Breast epithelium (tissue), 4 donors: ENCODE measurements at regions not wholly inside any gene's neighbourhood (a gene's known extent, or its start where the extent isn't known, plus 50 kb on each side); places are given as distances from the start of the nearest gene placed in this dataset.

ENCODE experiments used
- DNase-seq, 2 donors: peaks; one replicate each; pipeline ENCODE4 v3.0.0-alpha.2; 2019; ENCODE audit warnings: low spot score in 2 of 2
- H3K27ac ChIP-seq, 2 donors: fragments of 200-600 bp; sonication (generic) in 1 of 2; one replicate each; pipeline ENCODE4 v1.5.1; 2016 to 2019; ENCODE audit warnings: mild to moderate bottlenecking in 1 of 2
- H3K27me3 ChIP-seq, 2 donors: fragments of 200-600 bp; sonication (generic) in 1 of 2; one replicate each; pipeline versions ENCODE4 v1.5.1 to v1.6.0; 2017 to 2019; ENCODE audit warnings: control low read depth in 1 of 2, mild to moderate bottlenecking in 1 of 2
- H3K36me3 ChIP-seq: fragments of 200-600 bp; one replicate; pipeline ENCODE4 v1.5.1; 2019
- H3K4me1 ChIP-seq, 2 donors: fragments of 200-600 bp; sonication (generic); one replicate each; pipeline ENCODE4 v1.5.1; 2016 to 2019; ENCODE audit warnings: control low read depth in 1 of 2
- H3K4me3 ChIP-seq, 3 donors: fragments of 200-600 bp; sonication (generic); 1 replicate in 2 of 3; 2 replicates in 1 of 3; pipeline ENCODE4 v1.5.1; 2016 to 2019; ENCODE audit warnings: mild to moderate bottlenecking in 3 of 3, moderate library complexity in 2 of 3
- H3K9me3 ChIP-seq, 2 donors: fragments of 200-600 bp; sonication (generic) in 1 of 2; one replicate each; pipeline ENCODE4 v1.5.1; 2016 to 2019; ENCODE audit warnings: control low read depth in 1 of 2
- POLR2A ChIP-seq: fragments of 450-650 bp; IDR thresholded peaks from one replicate; pipeline ENCODE4 v1.6.1; 2016; ENCODE audit warnings: antibody characterized with exemption, mild to moderate bottlenecking, moderate library complexity
- POLR2AphosphoS5 ChIP-seq, 3 donors: sonication (generic); formaldehyde crosslinking; IDR thresholded peaks; one replicate each; pipeline ENCODE4 v1.6.1; 2017; ENCODE audit warnings: antibody characterized with exemption in 3 of 3
- intact Hi-C: fragments of 100-400 bp; cut with DNase I; formaldehyde crosslinking; loops from one replicate; pipeline ENCODE4 v1.15.1; 2023; ENCODE audit warnings: low total_unique reads
- TF ChIP-seq, protein P1 (sequence below), 3 donors: fragments of 450-650 bp; IDR thresholded peaks; one replicate each; pipeline ENCODE4 v1.5.1; 2016 to 2017; ENCODE audit warnings: antibody characterized with exemption in 3 of 3, mild to moderate bottlenecking in 3 of 3, moderate library complexity in 3 of 3

GRCh38 chr2:12415536-12415935, 301.2 kb upstream of the TRIB2 start:
- no peak overlapping the region for H3K4me3 ChIP-seq
- H3K9me3 ChIP-seq = no peaks in the 10 kb centered on the region
- TF ChIP-seq POLR2A = no peak
- TF ChIP-seq, protein P1, sequence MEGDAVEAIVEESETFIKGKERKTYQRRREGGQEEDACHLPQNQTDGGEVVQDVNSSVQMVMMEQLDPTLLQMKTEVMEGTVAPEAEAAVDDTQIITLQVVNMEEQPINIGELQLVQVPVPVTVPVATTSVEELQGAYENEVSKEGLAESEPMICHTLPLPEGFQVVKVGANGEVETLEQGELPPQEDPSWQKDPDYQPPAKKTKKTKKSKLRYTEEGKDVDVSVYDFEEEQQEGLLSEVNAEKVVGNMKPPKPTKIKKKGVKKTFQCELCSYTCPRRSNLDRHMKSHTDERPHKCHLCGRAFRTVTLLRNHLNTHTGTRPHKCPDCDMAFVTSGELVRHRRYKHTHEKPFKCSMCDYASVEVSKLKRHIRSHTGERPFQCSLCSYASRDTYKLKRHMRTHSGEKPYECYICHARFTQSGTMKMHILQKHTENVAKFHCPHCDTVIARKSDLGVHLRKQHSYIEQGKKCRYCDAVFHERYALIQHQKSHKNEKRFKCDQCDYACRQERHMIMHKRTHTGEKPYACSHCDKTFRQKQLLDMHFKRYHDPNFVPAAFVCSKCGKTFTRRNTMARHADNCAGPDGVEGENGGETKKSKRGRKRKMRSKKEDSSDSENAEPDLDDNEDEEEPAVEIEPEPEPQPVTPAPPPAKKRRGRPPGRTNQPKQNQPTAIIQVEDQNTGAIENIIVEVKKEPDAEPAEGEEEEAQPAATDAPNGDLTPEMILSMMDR (IDR thresholded peaks at IDR 0.05) = no peak
- TF ChIP-seq POLR2AphosphoS5 (IDR thresholded peaks at IDR 0.05) = no peak
- H3K36me3 ChIP-seq = no peaks in the 10 kb centered on the region
- no peak overlapping the region for H3K27ac ChIP-seq
- intact Hi-C loops = no loop called here
- no peaks in the 10 kb centered on the region for H3K4me1 ChIP-seq
- H3K27me3 ChIP-seq = no peaks in the 10 kb centered on the region
- no peak for DNase-seq

DNA sequence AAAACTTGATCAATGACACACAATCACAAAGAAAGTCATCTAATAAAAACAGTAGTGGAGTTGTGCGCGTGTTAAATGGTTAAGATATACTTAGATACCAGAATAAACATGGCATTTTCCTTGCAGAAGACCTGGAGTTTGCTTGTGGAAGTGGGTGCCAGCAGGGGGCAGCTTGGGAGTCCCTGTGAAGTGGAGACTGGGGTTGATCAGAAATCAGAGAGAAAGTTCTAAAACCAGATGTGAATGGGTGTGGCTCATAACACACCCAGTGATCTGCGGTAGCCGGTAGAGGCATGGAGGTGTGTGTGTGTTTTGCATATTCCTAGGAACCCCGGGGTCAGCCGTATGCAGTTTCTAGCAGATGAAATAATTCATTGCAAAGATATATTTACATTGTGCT, 300.1 kb upstream of the TRIB2 start:
- Histone ChIP-seq H3K4me1 (no peaks in the 10 kb centered on the region), H3K27ac (no peak overlapping the region), H3K4me3 (no peak overlapping the region), H3K27me3 (no peaks in the 10 kb centered on the region), H3K36me3 (no peaks in the 10 kb centered on the region), H3K9me3 (no peaks in the 10 kb centered on the region)
- intact Hi-C loops = no loop called here
- no peak for TF ChIP-seq POLR2AphosphoS5 (IDR thresholded peaks at IDR 0.05)
- TF ChIP-seq POLR2A = no peak
- TF ChIP-seq, protein P1 (IDR thresholded peaks at IDR 0.05) = peak in 1 of 3 donors; percentile 24
- no peak for DNase-seq

GRCh38 chr2:12417786-12418185, 298.9 kb upstream of the TRIB2 start:
- TF ChIP-seq POLR2A = no peak
- TF ChIP-seq, protein P1 (IDR thresholded peaks at IDR 0.05) = no peak
- no peak for TF ChIP-seq POLR2AphosphoS5 (IDR thresholded peaks at IDR 0.05)
- no peak for DNase-seq
- Histone ChIP-seq H3K4me3 (no peak overlapping the region), H3K36me3 (no peaks in the 10 kb centered on the region), H3K27me3 (no peaks in the 10 kb centered on the region), H3K4me1 (no peaks in the 10 kb centered on the region), H3K9me3 (no peaks in the 10 kb centered on the region), H3K27ac (no peak overlapping the region)
- intact Hi-C loops = no loop called here

DNA sequence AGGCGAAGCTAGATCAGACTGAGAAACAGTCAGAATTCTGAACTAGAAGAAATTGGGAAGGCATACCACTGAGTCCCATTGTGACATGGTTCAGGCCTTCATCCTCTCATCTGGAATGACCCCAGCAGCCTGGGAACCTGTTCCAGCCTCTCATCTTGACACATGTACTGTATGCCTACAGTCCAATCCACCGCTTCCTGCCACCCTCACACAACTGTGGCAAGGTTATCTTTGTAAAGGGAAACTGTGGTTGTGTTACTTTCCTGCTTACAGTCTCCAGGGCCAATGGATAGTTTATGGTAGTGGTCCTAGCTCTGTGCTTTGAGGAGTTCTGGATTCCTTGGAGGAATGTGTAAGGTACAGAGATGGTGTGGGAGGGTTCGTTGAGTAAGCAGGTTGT, 296.9 kb upstream of the TRIB2 start:
- Histone ChIP-seq H3K4me3 (no peak overlapping the region), H3K27me3 (no peaks in the 10 kb centered on the region), H3K27ac (no peak overlapping the region), H3K9me3 (no peaks in the 10 kb centered on the region), H3K4me1 (no peaks in the 10 kb centered on the region), H3K36me3 (no peaks in the 10 kb centered on the region)
- intact Hi-C loops = no loop called here
- DNase-seq = no peak
- TF ChIP-seq, protein P1 (IDR thresholded peaks at IDR 0.05) = no peak
- TF ChIP-seq POLR2A (no peak), POLR2AphosphoS5 (IDR thresholded peaks at IDR 0.05) (no peak)

DNA sequence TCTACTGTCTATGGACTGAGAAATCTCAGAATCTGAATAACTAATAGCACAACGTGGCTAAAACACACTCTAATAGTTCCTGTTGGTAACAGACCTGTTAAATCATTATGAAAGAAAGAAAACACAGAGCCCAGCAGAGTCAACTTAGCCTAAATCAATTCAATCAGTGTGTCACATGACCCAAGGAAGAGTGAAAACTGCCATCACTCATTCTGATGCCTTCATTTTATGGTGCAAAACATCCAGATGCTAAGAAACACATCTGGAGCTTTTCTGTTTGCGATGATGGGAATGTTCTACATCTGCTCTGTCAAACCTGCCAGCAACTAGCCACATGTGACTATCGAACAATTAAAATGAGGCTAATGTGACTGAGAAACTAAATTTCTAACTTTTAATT, 295.7 kb upstream of the TRIB2 start:
- no peak overlapping the region for H3K27ac ChIP-seq
- H3K4me3 ChIP-seq = no peak overlapping the region
- H3K27me3 ChIP-seq = no peaks in the 10 kb centered on the region
- intact Hi-C loops = no loop called here
- TF ChIP-seq POLR2AphosphoS5 (IDR thresholded peaks at IDR 0.05) = no peak
- TF ChIP-seq, protein P1 (IDR thresholded peaks at IDR 0.05) = no peak
- TF ChIP-seq POLR2A = no peak
- DNase-seq = no peak
- no peaks in the 10 kb centered on the region for H3K9me3 ChIP-seq
- no peaks in the 10 kb centered on the region for H3K36me3 ChIP-seq
- no peaks in the 10 kb centered on the region for H3K4me1 ChIP-seq
